HG02588 (cell line): ENCODE measurements at regions not wholly inside any gene's neighbourhood (a gene's known extent, or its start where the extent isn't known, plus 50 kb on each side); places are given as distances from the start of the nearest gene placed in this dataset.
"Not testable (repeated sequence)": the region's sequence is repeated elsewhere in the genome, so short reads cannot be mapped to it uniquely, and the experiment has no call there.

Experiments
- ATAC-seq: cut with Tn5 transposase; IDR thresholded peaks from one replicate; pipeline ENCODE4 v1.9.1; 2021; ENCODE audit warnings: mild to moderate bottlenecking, moderate library complexity; ENCODE audit not compliant: unreplicated experiment

- no peak for ATAC-seq
These were observed 1041.3 kb upstream of the SPRY2 start for GRCh38 chr13:81382246-81382645.

- ATAC-seq: no peak
These were observed 1040.6 kb upstream of the SPRY2 start for GRCh38 chr13:81381560-81381959.

- no peak for ATAC-seq
These were observed 1038.3 kb upstream of the SPRY2 start for GRCh38 chr13:81379183-81379582.

GRCh38 chr13:81377921-81378320, 1037.0 kb upstream of the SPRY2 start:
- ATAC-seq: no peak

- no peak for ATAC-seq
These were observed 1034.8 kb upstream of the SPRY2 start for GRCh38 chr13:81375709-81376108.

GRCh38 chr13:81362711-81363110, 1021.8 kb upstream of the SPRY2 start:
- not testable (repeated sequence) for ATAC-seq

GRCh38 chr13:81350056-81350455, 1009.1 kb upstream of the SPRY2 start:
- no peak for ATAC-seq

GRCh38 chr13:81340118-81341069, 999.5 kb upstream of the SPRY2 start:
- ATAC-seq: not testable (repeated sequence)

GRCh38 chr13:81339666-81340065, 998.7 kb upstream of the SPRY2 start:
- ATAC-seq: not testable (repeated sequence)

GRCh38 chr13:81334481-81334880, 993.6 kb upstream of the SPRY2 start:
- no peak for ATAC-seq

- ATAC-seq: no peak
These were observed 986.0 kb upstream of the SPRY2 start for GRCh38 chr13:81326913-81327312.

- ATAC-seq: no peak
These were observed 979.6 kb upstream of the SPRY2 start for GRCh38 chr13:81320516-81320915.

- no peak for ATAC-seq
These were observed 978.4 kb upstream of the SPRY2 start for GRCh38 chr13:81319351-81319750.

GRCh38 chr13:81318231-81319019, 977.5 kb upstream of the SPRY2 start:
- ATAC-seq: no peak

- ATAC-seq: no peak
These were observed 973.5 kb upstream of the SPRY2 start for GRCh38 chr13:81314461-81314860.

- ATAC-seq: no peak
These were observed 965.0 kb upstream of the SPRY2 start for GRCh38 chr13:81305928-81306327.

- ATAC-seq: no peak
These were observed 963.3 kb upstream of the SPRY2 start for GRCh38 chr13:81304121-81304659.

GRCh38 chr13:81302677-81303076, 961.8 kb upstream of the SPRY2 start:
- ATAC-seq: no peak

- no peak for ATAC-seq
These were observed 961.2 kb upstream of the SPRY2 start for GRCh38 chr13:81302125-81302524.

- ATAC-seq: no peak
These were observed 954.3 kb upstream of the SPRY2 start for GRCh38 chr13:81295177-81295576.

GRCh38 chr13:81293594-81294164, 952.8 kb upstream of the SPRY2 start:
- no peak for ATAC-seq
